NCI-H2081 (cell line): ENCODE measurements at regions not wholly inside any gene's neighbourhood (a gene's known extent, or its start where the extent isn't known, plus 50 kb on each side); places are given as distances from the start of the nearest gene placed in this dataset.

ENCODE experiments used
- DNase-seq, 2 experiments: peaks; one replicate each; lab custom pipeline; 2025; lab: John Stamatoyannopoulos, UW

- DNase-seq = no peak
These were observed 212.1 kb upstream of the SOX4 start for GRCh38 chr6:21381331-21381963.

DNA sequence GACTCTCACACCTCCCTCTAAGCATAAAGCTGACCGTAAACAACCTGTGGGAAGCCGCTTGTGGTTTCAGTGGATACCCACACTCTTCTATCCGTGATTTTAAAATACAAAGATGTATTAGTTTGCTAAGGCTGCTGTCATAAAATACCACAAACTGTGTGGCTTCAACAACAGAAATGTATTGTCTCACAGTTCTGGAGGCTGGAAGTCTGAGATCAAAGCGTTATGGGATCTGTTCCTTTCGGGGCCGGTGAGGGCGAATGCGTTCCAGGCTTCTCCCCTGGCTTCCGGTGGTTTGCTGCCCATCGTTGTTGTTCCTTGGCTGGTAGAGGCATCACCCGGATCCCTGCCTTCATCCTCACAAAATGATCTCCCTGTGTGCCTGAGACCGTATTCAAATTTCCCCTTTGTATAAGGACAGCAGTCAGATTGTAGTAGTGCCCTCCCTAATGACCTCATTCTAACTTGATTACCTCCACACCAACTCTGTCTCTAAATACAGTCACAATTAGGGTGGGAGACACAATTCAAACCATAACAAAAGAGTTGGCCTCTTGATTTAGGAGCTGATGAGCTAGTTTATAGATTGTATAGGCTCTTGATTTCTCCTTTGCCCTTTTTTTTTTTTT, 210.6 kb upstream of the SOX4 start:
- no peak for DNase-seq

- DNase-seq = no peak
These were observed 210.0 kb upstream of the SOX4 start for GRCh38 chr6:21383450-21384085.

DNA sequence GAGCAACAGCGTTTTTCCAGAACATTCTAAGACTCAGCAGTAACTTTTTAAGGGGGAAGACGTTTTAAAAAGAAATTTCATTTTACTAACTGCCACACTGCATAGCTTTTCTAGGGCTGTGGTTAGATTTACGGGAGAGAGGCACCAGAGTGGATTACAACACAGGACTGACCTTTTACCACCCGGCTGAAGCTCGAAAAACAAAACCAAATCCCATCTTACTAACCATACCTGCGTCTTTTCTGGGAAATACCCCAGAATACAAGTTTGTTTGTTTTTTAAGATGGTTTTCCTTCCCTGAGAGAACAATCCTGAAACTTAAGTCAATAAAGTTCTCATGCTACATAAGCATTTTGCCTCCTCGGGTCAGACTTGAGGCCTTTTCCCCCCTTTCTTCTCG, 209.3 kb upstream of the SOX4 start:
- DNase-seq = no peak

DNA sequence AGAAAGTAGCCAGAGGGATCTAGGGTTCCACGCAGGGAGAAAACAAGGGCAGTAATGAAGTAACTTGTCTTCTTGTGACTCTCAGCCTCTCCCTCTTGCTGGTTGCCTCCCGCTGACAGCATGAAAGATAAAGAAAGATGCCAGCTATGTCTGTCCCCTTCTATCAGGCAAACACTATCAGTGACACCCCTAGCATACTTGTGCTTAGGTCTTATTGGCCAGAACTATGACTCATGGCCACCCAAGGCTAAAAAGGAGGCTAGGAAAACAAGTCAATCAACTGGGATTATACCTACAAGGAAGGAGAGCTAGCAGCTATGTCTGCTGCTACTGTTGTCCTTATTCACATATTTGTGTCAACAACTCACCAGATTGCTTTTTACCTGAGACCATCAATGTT, 206.8 kb upstream of the SOX4 start:
- no peak for DNase-seq

- no peak for DNase-seq
These were observed 202.9 kb upstream of the SOX4 start for GRCh38 chr6:21390532-21391213.

DNA sequence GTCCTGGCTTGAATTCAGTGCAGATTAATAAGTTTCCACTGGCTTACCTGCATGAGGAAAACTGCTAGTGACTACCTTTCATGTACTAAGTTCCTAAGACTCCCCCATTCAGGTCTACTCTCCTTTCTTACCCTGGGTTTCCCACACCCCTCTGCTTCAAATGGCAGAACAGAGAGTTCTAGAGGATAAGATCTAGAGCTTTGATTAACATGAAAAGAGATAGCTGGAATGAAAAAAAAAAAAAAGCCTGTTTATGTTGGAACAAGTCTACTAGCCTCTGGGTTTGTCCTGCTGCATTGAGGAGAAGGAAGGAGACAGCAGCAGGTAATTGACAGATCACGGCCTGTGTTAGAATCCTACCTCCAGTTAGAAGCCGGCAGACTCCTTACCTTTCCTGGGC, 201.4 kb upstream of the SOX4 start:
- DNase-seq = no peak

DNA sequence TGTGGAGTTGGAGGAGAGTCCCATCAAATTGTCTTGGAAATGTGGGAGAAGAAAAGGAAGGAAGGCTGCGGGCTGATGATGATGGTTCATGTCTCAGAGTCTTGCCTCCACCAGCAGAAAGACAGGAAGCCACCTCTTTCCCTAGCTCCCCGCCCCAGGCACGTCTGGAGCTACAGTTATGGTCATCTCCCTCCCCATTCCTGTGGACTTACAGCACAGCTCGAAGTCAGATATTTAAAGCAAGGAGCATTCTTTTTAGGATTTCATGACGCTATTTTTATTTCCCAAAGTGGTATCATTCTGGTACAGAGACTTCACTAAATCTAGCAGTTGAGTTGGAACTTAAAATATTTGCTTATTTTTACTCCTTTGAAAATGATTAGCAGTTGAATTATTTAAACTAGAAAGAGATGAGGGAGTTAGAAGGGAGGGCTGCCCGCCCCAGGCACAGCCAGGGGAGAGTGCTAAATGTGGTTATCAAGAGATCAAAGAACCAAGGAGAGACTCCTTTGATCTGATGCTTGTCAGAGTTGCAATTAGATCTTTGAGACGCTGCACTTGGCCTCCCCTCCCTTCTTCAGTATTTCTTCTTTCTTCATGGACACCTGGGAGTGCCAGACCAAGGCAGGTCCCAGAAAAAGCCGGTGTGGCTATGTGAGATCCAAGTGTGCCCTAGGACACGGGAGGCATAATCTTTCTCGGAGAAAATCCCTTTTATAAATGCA, 199.9 kb upstream of the SOX4 start:
- no peak for DNase-seq

GRCh38 chr6:21395121-21395520, 198.4 kb upstream of the SOX4 start:
- no peak for DNase-seq

- DNase-seq = no peak
These were observed 197.2 kb upstream of the SOX4 start for GRCh38 chr6:21396313-21396712.

GRCh38 chr6:21398741-21399325, 194.7 kb upstream of the SOX4 start:
- DNase-seq = no peak

DNA sequence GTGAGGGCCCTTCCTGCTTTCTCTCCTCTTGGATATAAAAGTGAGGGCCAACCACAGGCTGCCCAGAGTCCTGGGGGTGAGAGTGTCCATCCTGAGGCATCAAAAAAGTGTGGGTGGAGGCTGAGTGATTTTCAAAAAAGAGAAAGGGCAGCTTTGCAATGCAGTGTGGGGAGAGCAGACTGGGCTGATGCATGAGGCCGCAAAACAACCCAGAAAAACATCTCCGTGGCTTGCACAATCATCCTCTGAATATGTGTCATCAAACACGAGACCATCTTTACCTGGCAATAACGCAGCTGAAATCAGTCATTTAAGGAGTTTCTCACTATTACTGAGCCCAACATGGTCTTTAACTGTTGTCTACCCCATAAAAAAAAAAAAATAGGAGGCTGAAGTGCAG, 191.2 kb upstream of the SOX4 start:
- no peak for DNase-seq

- DNase-seq = no peak
These were observed 189.0 kb upstream of the SOX4 start for GRCh38 chr6:21404577-21404976.

DNA sequence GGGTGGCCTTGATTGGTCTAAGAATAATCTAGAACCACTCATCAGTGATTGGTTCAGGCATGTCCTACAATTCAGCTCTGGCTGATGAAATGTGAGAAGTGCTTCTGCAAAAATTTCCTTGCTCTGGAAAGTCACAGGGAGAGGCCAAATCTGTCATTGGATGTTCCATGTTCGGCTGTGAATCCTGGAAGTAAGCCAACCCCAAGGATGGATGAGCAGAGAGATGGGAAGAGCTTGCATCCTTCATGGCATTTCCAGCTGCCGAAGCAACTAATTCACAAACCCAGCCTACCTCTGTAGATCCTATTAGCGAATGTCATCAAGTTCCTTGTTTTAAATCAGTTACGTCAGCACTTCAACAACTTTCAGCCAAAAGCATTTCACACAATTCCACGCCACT, 187.2 kb upstream of the SOX4 start:
- DNase-seq = no peak

- no peak for DNase-seq
These were observed 184.3 kb upstream of the SOX4 start for GRCh38 chr6:21409231-21409630.

DNA sequence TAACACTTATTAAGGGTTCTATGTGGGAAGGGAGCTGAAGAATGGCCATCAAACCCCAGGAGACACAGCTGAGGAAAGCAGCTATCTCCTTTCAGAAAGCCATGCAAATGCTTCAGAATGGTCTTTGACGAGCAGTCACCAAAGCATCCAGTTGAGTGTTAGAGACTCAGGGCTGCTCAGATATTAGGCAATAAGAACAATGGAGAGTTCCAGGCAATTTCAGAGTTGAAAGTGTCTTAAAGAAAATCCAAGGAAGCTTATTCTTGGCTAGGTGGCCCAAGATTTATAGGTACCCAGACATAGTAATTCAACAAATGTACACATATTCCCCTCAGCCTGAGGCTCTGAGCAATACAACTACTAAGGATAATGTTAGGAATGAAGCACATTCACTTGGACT, 180.1 kb upstream of the SOX4 start:
- DNase-seq = no peak

GRCh38 chr6:21414065-21414464, 179.5 kb upstream of the SOX4 start:
- no peak for DNase-seq

DNA sequence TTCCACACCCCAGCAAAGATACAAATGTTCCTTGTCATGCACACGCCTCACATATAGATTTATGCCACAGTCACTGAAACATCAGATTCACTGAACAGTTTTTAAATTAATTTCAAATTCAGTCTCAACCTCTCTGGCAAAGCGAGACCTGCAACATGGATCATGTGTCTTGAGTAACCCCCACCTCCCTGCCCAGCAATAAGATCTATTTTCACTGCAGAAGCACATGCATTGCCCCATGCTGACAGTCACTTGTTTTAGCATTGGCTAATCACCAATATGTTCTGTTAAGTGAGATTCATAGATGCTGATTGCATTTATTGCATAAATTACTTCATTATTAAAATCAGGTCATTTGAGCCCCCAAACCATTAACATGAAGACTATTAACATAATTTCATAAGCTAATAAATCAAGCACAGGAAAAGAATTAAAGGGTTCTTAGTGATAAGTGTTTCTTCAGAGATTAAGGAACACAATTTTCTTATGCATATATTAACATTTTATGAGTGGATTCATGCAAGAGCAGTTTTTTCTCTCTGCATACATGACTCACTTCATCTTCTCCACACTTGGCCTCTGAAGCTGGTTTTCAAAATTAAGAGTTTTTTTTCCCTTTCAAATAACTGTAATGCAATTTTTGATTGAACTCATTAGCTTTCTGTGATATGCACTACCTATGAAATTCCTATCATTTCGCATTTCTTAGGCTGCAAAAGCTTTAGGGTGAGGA, 173.2 kb upstream of the SOX4 start:
- DNase-seq = no peak

- no peak for DNase-seq
These were observed 172.6 kb upstream of the SOX4 start for GRCh38 chr6:21420926-21421325.

DNA sequence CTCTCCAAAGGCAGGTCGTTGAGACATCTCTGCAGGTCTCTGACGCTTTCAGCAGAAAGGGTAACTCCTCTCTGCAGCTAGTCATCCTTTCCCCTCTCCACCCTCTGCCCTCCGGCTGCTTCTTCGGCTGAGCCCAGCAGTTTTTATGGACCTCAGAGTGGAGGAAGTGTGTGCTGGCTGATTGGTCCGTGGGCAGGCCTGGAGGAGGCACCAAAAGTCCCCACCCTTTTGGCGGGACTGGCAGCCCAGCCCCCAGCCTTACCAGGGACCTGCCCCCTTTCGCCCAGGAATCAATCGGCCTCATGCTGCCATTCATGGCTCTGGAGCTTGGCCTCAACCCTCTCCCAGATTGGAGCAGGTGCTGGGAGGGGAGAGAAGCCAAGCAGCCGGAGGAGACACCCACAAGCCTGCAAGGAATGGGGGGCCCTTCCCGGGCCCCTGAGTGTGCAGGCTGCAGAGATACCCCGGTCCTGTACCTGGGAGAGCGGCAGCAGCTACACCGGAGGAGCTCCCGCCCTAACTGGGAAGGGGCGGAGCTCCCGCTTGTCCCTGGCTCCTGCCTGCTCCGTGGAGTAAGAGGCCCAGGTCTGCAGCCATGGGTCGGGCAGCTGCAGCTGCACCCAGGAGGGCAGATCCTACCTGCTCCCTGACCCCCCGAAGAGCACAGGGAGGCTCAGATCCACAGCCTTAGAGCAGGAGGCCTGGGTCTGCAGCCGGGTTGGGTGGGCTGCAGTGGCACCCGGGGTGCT, 170.3 kb upstream of the SOX4 start:
- no peak for DNase-seq
